IgD-negative memory B cell (primary cell): ENCODE measurements at regions not wholly inside any gene's neighbourhood (a gene's known extent, or its start where the extent isn't known, plus 50 kb on each side); places are given as distances from the start of the nearest gene placed in this dataset.

Source experiments
- H3K27ac Mint-ChIP-seq, 3 donors: one replicate each; pipeline ENCODE4 v1.8.0; 2020 to 2022; ENCODE audit warnings: mild to moderate bottlenecking in 3 of 3, mixed read lengths in 3 of 3, moderate library complexity in 1 of 3
- H3K27me3 Mint-ChIP-seq: one replicate; pipeline ENCODE4 v1.8.0; 2021; ENCODE audit warnings: mixed read lengths
- H3K36me3 Mint-ChIP-seq: one replicate; pipeline ENCODE4 v1.8.0; 2020; ENCODE audit warnings: mild to moderate bottlenecking, mixed read lengths
- H3K4me1 Mint-ChIP-seq, 3 donors: one replicate each; pipeline ENCODE4 v1.8.0; 2020 to 2022; ENCODE audit warnings: mixed read lengths in 3 of 3, mild to moderate bottlenecking in 1 of 3
- H3K4me3 Mint-ChIP-seq, 4 donors: one replicate each; pipeline ENCODE4 v1.8.0; 2020 to 2022; ENCODE audit warnings: mild to moderate bottlenecking in 4 of 4, mixed read lengths in 4 of 4, moderate library complexity in 3 of 4
- H3K9me3 Mint-ChIP-seq, 3 donors: one replicate each; pipeline ENCODE4 v1.8.0; 2020 to 2021; ENCODE audit warnings: mixed read lengths in 3 of 3, mild to moderate bottlenecking in 1 of 3

DNA sequence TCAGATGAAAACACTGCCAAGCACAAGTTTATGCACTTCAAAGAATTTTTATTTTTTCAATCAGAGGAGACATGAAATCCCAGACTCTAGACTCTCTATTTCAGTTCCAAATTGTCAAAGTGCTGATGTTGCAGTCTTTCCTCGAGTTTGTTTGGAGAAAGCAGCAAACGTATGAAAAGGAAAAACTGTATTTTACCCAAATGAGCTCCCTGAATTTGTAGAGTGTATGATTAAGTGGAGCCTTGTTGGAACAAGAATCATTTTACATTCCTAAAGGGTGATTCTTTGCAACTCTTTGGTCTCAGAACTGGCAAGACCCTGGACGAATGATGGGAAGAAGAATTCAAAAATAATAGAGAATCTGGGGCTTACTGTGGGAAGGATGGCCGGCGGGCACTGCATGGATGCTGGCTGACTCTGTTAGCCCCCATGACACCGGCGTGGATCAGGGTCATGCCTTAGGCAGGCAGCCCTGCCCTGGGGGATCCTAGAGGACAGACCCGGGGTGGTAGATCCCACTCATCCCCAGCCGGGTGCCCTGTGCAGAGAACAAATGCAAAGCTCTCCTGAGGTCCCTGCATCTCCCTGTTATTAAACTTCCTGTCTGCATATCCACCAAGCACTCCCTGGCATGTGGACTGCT, 207.4 kb downstream of the FNDC1 start:
- Mint-ChIP-seq H3K4me1 (no peaks in the 10 kb centered on the region), H3K36me3 (peaks cover 2% of the 10 kb centered on the region), H3K27ac (no peak overlapping the region), H3K9me3 (peaks cover 0 to 2% (median 0%) of the 10 kb centered on the region in 3 donors), H3K27me3 (peaks cover 7% of the 10 kb centered on the region), H3K4me3 (no peak overlapping the region)

DNA sequence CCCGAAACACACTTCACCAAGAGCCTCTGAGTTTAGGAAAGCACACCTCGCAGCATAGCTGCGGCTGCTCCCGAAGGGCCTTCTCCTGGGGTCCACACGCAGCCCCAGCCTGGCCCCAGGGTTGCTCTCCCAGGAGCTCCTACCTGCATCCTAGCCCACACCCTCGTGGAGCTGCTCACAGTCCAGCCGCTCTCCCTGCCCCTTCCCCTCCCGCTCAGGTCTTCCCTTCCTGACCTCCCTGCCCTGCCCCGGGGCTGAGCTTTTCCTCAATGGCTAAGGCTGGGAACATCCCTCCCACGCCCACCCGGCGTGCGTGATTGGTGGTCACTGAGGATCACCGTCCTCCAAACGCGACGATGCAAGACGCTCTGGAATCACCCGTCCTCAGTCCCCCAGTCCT, 205.8 kb downstream of the FNDC1 start:
- no peak overlapping the region for H3K27ac Mint-ChIP-seq
- H3K4me1 Mint-ChIP-seq: no peaks in the 10 kb centered on the region
- peaks cover 3 to 8% (median 4%) of the 10 kb centered on the region in 3 donors for H3K9me3 Mint-ChIP-seq
- H3K4me3 Mint-ChIP-seq: no peak overlapping the region
- H3K27me3 Mint-ChIP-seq: peaks cover 7% of the 10 kb centered on the region
- peaks cover 4% of the 10 kb centered on the region for H3K36me3 Mint-ChIP-seq

DNA sequence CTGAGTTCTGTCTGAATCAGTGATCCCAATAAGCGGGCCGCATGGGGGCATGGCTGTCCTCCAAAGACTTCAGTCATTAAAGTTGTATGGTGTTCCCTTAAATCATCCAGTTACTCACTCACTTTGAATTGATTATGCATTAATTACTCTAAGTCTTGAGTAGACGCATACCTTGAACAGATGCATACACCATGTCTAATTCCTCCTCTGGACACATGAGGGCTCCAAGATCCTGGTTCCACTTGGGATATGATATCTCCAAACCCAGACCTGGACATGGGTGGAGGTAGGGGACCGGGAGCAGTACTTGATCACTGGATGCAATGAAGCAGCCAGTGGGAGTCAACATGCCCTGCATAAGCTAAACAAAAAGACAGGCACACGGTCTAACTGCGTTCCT, 204.5 kb downstream of the FNDC1 start:
- Mint-ChIP-seq H3K27me3 (peaks cover 7% of the 10 kb centered on the region), H3K4me1 (no peaks in the 10 kb centered on the region), H3K9me3 (peaks cover 3 to 8% (median 8%) of the 10 kb centered on the region in 3 donors), H3K36me3 (peaks cover 4% of the 10 kb centered on the region), H3K4me3 (no peak overlapping the region), H3K27ac (peak overlapping the region in 1 of 3 donors; percentile 18)

DNA sequence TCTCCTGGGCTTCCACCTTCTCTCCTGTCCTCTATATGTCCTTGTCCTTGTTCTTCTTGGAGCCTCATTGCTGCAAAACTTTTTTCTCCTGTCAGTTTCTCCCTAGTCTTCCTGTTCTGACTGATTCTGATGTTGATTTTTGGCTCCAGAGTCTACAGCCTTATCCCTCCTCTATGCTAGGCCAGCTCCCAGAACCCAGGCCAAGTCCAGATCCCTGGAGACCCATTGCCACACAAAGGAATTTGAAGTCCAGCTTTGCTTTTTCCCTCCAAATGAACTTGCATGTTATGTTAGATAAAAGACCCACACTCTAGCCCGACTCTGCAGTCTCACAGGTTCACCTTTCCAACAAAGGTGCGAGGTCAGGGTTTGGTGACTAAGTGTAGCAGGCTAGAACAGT, 203.1 kb downstream of the FNDC1 start:
- Mint-ChIP-seq H3K4me1 (no peaks in the 10 kb centered on the region), H3K4me3 (no peak overlapping the region), H3K27me3 (peaks cover 7% of the 10 kb centered on the region), H3K9me3 (peaks cover 3 to 8% (median 8%) of the 10 kb centered on the region in 3 donors), H3K27ac (no peak overlapping the region), H3K36me3 (peaks cover 2% of the 10 kb centered on the region)

DNA sequence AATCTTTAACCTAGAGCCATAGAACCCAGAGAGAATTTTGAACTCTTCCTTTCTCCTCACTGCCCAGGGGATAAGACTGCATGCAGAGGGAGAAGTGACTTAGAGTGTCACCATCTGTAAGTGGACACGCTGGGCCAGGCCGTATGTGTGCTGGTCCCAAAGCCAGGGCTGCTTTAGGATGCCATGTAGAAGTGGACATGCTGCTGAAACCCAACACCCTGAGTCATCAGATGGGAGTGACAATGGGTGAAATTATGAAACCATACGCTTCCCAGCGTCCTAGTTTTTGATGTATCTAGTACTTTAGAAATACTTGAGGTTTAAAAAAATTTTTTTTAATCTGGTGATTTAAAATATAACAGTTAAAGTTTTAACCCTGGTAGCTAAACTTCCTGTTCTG, 191.1 kb downstream of the FNDC1 start:
- Mint-ChIP-seq H3K27me3 (peaks cover 4% of the 10 kb centered on the region), H3K36me3 (no peaks in the 10 kb centered on the region), H3K4me3 (no peak overlapping the region), H3K9me3 (no peaks in the 10 kb centered on the region), H3K4me1 (no peaks in the 10 kb centered on the region), H3K27ac (no peak overlapping the region)

DNA sequence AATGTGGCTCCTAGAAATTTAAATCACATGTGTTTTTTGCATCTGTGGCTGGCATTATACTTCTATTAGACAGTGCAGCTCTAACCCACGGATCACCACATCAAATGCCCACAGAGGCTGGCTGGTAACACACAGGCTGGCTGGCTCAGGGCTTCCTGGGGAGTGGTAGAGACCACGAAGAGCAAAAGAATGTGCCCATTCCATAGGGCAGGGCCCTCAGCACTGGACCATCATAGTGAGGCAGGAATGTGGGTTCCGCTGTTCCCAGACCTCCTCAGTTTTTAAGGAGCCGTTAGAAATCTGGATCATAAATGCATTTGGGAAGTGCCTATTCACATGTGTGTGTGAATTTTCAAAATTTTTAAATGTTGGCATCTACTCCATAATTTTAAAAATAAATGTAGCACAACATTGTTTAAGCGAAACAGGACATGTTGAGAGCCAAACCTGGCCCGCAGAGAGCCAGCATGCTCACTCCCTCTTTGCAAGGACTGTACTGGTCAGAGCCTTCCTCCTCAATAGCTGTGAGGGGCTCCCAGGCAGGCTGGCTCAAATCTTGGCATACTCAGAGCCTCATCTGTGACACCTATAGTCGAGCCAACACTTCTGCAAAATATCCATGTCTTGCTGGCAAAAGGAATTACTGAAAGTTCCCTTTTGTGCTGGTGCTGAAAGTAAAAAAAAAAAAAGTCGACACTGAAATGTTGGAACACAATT, 190.5 kb downstream of the FNDC1 start:
- no peak overlapping the region for H3K4me3 Mint-ChIP-seq
- H3K27me3 Mint-ChIP-seq: peaks cover 4% of the 10 kb centered on the region
- no peaks in the 10 kb centered on the region for H3K4me1 Mint-ChIP-seq
- no peak overlapping the region for H3K27ac Mint-ChIP-seq
- no peaks in the 10 kb centered on the region for H3K9me3 Mint-ChIP-seq
- no peaks in the 10 kb centered on the region for H3K36me3 Mint-ChIP-seq

DNA sequence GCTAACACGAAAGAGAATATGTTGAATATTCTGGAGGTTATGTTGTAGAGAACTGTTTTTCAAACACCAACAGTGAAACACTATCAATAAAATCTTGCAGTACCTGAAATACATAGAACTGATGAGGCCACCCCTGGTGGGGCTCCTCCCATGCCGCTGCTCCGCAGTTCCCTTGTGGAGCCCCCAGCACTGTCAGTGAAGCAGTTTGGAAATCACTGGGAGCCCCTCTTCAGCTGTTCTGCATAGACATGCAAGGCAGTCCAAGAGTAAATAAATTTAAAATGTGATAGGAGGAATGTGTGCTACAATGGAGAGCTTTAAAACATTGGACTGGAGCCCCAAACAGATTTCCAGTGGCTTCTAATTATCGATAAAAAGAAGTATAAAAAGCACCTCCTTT, 189.4 kb downstream of the FNDC1 start:
- Mint-ChIP-seq H3K27me3 (no peaks in the 10 kb centered on the region), H3K4me3 (no peak overlapping the region), H3K4me1 (no peaks in the 10 kb centered on the region), H3K36me3 (no peaks in the 10 kb centered on the region), H3K27ac (peak overlapping the region in 1 of 3 donors; percentile 84), H3K9me3 (no peaks in the 10 kb centered on the region)

DNA sequence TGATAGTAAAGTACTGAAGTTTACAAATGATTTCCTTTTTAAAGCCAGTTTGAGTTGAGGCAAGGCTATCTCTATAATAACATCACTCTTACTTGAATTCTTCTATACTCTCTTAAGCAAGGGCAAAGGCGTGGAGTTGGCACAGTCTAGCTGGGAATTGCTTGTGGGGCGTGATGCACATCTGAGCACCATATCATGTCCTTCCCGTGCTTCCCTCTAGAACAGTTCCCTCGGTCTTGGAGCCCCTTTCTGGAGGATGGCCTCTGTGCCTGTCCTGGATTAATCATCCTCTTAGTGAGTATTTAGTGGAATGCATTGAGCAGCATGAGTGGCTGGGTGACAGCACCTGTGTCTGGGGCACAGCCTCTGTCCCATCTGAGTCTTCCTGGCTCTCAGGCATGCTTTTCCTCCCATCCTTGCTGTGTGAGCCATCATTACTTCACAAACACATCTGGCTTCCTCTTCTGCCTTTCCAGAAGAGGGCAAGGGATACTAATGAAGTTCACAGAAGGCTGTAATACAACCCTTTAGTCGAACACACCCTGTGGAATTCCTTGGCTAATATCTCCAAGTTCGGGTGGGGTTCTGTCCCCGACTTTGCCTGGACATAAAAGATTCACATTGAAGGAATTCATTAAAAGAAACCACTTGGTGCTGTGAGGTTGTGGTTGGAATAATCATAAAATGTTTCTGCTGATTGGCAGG, 188.2 kb downstream of the FNDC1 start:
- peak overlapping the region in 1 of 3 donors; percentile 33 for H3K27ac Mint-ChIP-seq
- no peaks in the 10 kb centered on the region for H3K4me1 Mint-ChIP-seq
- H3K9me3 Mint-ChIP-seq: no peaks in the 10 kb centered on the region
- H3K36me3 Mint-ChIP-seq: no peaks in the 10 kb centered on the region
- H3K4me3 Mint-ChIP-seq: no peak overlapping the region
- H3K27me3 Mint-ChIP-seq: no peaks in the 10 kb centered on the region

DNA sequence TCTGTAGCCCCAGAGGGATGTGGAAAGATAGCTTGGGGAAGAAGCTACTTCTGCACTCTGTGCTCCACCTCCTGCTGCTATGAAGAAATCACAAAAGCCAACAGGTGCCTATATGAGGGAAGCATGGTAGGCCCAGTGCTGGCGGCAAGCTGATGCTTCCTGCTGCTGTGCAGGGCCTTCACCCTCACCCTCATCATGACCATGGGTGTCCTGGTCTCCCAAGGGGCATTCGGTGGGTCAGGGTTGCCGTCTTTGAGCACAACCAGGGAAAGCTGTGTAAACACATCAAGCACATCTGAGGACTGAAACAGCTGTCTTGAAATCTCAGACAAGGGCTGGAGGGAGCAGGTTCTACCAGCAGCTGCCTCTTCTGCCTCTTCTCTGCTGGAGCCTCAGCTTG, 184.0 kb downstream of the FNDC1 start:
- H3K4me1 Mint-ChIP-seq: no peaks in the 10 kb centered on the region
- H3K27ac Mint-ChIP-seq: no peak overlapping the region
- H3K36me3 Mint-ChIP-seq: no peaks in the 10 kb centered on the region
- H3K27me3 Mint-ChIP-seq: no peaks in the 10 kb centered on the region
- peaks cover 0 to 3% (median 0%) of the 10 kb centered on the region in 3 donors for H3K9me3 Mint-ChIP-seq
- no peak overlapping the region for H3K4me3 Mint-ChIP-seq

DNA sequence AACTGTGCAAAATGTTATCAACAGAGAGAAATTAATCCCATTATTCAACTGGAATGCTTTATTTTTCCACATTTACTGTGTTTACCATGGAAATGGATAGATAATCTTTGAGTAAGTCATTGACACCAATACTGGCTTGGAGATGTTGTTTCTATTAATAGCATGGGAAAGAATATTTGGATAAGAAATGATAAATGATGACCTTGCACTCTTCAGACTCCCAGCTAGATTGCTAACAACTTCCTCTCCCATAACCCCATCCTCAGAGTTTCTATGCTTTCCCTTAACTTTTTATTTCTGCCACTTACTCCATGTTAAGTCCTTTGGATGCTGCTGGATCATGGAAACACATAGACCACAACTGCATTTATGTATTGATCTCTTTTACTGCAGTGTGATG, 182.5 kb downstream of the FNDC1 start:
- Mint-ChIP-seq H3K4me1 (no peaks in the 10 kb centered on the region), H3K9me3 (peaks cover 0 to 3% (median 3%) of the 10 kb centered on the region in 3 donors), H3K4me3 (no peak overlapping the region), H3K27me3 (no peaks in the 10 kb centered on the region), H3K36me3 (no peaks in the 10 kb centered on the region), H3K27ac (no peak overlapping the region)

DNA sequence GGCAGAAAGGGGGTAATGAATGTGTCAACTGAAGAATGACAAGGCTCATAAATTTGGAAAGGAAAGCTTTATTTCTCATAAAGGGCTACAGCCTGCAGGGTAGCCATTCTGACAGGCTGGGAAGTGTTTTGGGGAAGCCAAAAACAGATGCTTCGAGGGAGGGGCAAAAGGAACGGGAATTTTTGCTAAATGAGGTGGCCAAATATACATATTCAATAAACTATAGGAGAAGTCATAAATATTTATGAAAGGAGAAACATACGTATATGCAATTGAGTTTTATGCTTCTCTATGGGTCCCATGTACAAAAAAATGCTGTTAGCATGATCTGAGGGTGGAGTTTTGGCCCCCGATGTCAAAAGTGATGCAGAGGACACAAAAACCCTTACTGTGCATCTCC, 180.7 kb downstream of the FNDC1 start:
- H3K27me3 Mint-ChIP-seq: no peaks in the 10 kb centered on the region
- no peak overlapping the region for H3K27ac Mint-ChIP-seq
- no peak overlapping the region for H3K4me3 Mint-ChIP-seq
- peaks cover 0 to 1% (median 0%) of the 10 kb centered on the region in 3 donors for H3K4me1 Mint-ChIP-seq
- H3K9me3 Mint-ChIP-seq: peaks cover 0 to 3% (median 3%) of the 10 kb centered on the region in 3 donors
- H3K36me3 Mint-ChIP-seq: no peaks in the 10 kb centered on the region

DNA sequence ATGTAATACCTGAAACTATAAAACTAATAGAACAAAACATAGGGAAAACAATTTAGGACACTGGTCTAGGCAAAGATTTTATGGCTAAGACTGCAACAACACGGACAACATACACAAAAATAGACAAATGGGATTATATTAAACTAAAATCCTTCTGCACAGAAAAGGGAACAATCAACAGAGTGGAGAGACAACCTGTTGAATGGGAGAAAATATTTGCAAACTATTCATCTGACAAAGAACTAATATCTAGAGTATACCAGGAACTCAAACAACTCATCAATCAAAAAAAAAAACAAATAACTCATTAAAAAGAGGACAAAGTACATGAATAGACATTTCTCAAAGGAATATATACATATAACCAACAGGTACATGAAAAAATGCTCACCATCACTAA, 174.5 kb downstream of the FNDC1 start:
- Mint-ChIP-seq H3K27ac (no peak overlapping the region), H3K4me1 (peaks cover 0 to 1% (median 0%) of the 10 kb centered on the region in 3 donors), H3K36me3 (peaks cover 2% of the 10 kb centered on the region), H3K4me3 (no peak overlapping the region), H3K27me3 (no peaks in the 10 kb centered on the region), H3K9me3 (peaks cover 10 to 27% (median 16%) of the 10 kb centered on the region in 3 donors)

DNA sequence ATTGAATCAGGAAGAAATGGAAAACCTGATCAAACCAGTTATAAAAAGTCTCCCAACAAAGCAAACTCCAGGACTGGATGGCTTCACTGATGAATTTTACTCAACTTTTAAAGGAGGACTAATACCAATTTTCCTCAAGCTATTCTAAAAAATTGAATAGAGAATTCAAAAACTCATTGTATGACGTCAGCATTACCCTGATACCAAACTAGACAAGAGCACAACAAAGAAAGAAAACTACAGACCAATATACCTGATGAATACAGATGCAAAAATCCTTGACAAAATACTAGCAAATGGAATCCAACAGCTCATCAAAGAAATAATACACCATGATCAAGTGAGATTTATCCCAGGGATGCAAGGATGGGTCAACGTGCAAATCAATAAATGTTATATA, 172.9 kb downstream of the FNDC1 start:
- no peak overlapping the region for H3K4me3 Mint-ChIP-seq
- H3K27ac Mint-ChIP-seq: no peak overlapping the region
- H3K4me1 Mint-ChIP-seq: peaks cover 0 to 1% (median 0%) of the 10 kb centered on the region in 3 donors
- peaks cover 2% of the 10 kb centered on the region for H3K36me3 Mint-ChIP-seq
- H3K9me3 Mint-ChIP-seq: peaks cover 10 to 30% (median 20%) of the 10 kb centered on the region in 3 donors
- peaks cover 3% of the 10 kb centered on the region for H3K27me3 Mint-ChIP-seq

DNA sequence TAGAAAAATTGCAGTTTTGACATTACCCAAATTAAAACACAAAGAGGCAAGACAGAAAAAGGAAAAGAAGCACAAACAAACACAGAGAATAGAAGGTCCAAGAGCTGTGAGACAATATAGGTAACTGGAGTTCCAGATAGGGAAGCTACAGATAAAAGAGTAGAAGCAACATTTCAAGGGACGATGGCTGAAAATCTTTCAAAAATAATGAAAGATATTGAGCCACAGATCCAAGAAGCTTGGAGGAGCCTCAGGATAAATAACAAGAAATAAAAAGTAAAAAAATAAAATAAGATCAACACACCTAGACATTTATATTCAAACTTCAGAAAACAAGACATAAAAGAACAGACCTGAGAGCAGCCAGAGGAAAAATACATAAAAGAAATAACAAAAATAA, 164.9 kb downstream of the FNDC1 start:
- Mint-ChIP-seq H3K4me1 (no peaks in the 10 kb centered on the region), H3K4me3 (no peak overlapping the region), H3K9me3 (peaks cover 4 to 22% (median 21%) of the 10 kb centered on the region in 3 donors), H3K36me3 (peaks cover 2% of the 10 kb centered on the region), H3K27me3 (peaks cover 9% of the 10 kb centered on the region), H3K27ac (peak overlapping the region in 1 of 3 donors; percentile 46)

DNA sequence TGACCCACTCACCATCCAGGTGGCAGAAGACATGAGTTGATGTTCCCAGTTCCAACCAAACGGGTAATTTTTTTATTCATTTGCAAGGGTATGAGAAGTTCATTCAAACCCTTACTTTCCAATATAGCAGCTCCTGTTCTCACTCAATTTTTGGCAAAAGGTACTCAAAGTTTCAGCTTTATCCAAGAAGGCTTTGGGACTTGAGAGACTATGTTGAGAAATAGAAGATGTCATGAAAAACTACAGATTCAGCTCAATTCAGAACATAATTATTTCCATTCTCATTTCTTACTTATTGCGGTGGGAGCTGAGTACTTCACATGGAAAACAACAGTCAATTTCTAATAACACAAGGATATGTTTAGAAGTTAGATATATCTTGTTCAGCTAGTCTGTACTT, 162.3 kb downstream of the FNDC1 start:
- no peaks in the 10 kb centered on the region for H3K4me1 Mint-ChIP-seq
- peaks cover 9% of the 10 kb centered on the region for H3K27me3 Mint-ChIP-seq
- peaks cover 2 to 10% (median 9%) of the 10 kb centered on the region in 3 donors for H3K9me3 Mint-ChIP-seq
- H3K36me3 Mint-ChIP-seq: peaks cover 2% of the 10 kb centered on the region
- H3K27ac Mint-ChIP-seq: no peak overlapping the region
- no peak overlapping the region for H3K4me3 Mint-ChIP-seq
